Astrocyte of the hippocampus (primary cell): ENCODE measurements at regions not wholly inside any gene's neighbourhood (a gene's known extent, or its start where the extent isn't known, plus 50 kb on each side); places are given as distances from the start of the nearest gene placed in this dataset.
"Not testable (repeated sequence)": the region's sequence is repeated elsewhere in the genome, so short reads cannot be mapped to it uniquely, and the experiment has no call there.

ENCODE experiments used
- DNase-seq: peaks from one replicate; pipeline ENCODE4 v3.0.0; 2011; ENCODE audit warnings: low read depth, low spot score

DNA sequence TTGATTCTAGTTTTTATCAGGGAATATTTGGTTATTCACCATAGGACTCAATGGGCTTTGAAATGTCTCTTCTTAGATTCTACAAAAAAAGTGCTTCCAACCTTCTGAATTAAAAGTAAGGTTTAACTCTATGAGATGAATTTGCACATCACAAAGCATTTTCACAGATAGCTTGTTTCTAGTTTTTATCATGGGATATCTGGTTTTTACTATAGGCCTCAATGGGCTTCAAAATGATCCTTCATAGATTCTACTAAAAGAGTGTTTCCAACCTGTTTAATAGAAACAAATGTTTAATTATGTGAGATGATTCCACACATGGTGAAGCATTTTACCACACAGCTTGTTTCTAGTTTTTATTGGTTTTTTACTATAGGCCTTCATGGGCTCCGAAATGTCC is 560.7 kb downstream of the KCNJ18 start:
- DNase-seq: no peak

DNA sequence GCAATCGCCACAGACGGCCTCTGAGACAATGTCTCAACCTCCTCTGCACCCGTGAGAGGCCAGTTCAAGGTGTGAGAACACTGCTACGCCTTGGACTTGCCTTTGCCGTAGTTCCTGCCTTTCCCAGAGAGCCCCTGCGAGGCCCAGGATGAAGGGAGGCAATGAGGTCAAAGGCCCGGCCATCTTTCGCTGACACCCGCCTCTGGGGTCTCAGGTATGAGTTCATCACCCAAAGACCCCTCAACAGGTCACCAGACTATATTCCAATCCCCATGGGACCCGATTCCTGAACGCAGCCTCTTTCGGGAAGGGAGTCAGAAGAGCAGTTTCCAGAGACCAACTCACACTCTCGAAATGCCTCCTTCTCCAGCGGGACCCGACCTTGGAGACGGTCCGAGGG is 573.5 kb downstream of the KCNJ18 start:
- DNase-seq: no peak

DNA sequence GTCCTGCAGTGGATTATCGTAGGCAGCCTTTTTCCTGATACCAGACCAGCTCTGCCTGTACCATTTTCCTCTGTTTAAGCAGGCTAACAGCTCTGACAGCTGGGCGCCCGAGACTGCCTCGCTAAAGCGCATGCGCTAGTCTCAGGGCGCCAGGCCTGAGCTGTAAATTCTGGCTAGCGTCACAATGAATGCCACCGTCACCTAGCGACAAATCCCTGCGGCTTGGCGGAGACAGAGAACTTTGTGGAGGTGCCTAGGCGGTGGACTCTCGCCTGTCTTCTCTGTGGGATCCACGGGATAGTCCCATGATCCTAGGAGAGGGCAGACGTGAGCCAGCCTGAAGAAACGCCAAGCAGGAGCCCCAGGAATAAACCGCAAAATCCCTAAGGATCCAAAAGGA is 573.9 kb downstream of the KCNJ18 start:
- no peak for DNase-seq

DNA sequence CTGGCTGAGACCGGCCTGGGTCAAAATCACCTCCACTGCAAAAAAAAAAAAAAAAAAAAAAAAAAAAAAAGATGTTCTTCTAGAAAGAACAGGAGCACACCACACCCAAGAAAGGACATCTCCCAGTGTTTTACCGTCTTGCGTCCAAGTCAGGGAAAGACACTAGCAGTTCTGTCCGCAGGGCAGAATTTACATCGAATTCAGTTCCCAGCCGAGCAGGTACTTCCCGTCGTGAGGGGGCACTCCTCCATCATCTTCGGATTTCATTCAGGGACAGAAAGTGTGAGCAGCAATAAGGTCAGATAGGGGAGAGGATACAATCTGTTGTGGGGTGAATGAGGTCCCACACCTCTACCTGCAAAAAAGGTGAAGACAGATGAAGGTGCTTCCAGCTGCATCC is 574.7 kb downstream of the KCNJ18 start:
- DNase-seq: no peak

DNA sequence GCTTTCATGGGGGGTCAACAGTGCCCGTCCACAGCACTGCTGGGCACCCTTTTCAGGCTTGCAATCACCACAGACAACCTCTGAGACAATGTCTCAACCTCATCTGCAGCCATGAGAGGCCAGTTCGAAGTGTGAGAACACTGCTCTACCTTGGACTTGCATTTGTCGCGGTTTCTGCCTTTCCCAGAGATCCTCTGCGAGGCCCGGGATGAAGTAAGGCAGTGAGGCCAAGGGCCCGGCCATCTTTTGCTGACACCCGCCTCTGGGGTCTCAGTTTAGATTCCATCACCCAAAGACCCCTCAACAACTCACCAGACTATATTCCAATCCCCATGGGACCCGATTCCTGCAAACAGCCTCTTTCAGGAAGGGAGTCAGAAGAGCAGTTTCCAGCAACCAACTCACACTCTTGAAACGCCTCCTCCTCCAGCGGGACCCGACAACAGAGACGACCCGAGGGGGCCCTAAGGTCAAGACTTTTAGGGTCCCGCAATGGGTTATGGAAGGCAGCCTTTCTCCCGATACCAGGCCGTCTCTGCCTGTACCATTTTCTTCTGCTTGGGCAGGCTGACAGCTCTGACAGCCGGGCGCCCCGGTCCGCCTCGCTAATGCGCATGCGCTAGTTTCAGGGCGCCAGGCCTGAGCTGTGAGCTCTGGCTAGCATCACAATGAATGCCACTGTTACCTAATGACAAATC is 576.0 kb downstream of the KCNJ18 start:
- DNase-seq: no peak

DNA sequence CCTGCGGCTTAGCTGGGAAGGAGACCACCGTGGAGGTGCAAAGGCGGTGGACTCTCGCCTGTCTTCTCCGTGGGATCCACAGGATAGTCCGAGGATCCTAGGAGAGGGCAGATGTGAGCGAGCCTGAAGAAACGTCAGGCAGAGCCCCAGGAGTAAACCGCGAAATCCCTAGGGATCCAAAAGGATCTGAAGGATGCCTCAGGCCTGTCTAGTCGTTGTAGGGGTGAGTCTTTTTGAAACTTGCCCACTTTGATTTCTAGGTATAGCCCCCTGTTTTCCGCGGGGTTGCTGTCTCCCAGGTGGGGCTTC is 576.5 kb downstream of the KCNJ18 start:
- DNase-seq: no peak

DNA sequence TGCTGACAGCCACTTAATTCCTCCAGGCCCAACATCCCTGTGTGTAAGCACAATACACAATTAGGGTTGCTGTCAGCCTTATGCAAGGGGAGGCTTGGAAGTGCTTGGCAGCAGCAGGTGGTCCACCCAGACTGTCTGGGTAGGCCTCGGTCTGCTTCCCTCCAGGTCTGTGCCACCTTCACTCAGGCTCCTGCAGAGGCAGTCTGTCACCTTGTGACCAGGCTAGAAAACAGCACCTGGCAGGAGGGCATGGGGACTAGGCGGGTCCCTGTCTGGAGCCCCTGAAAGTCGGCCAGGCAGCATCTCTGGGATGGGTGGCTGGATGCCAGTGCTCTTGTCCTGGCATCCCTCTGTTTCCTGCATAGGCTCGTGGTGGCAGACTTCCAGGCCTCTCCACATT is 578.1 kb downstream of the KCNJ18 start:
- no peak for DNase-seq

DNA sequence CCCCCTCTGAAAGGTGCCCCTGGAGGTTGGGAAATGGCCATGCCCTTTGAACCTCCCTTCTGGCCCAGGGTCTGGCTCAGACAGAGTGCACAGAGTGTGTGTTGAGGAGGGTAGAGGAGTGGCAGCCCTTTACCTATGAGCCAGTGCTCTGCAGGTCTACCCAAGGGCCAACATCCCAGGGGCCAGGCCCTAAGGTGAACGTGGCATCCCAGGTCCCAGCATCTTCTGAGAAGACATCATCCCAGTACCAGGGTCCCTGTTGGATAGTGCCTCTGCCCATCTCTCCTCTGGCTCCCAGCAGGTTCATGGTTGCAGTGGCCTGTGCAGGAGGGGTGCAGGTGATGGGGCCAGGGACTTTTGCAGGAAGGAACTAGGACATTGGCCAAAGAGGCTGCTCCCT is 578.5 kb downstream of the KCNJ18 start:
- DNase-seq: not testable (repeated sequence)

DNA sequence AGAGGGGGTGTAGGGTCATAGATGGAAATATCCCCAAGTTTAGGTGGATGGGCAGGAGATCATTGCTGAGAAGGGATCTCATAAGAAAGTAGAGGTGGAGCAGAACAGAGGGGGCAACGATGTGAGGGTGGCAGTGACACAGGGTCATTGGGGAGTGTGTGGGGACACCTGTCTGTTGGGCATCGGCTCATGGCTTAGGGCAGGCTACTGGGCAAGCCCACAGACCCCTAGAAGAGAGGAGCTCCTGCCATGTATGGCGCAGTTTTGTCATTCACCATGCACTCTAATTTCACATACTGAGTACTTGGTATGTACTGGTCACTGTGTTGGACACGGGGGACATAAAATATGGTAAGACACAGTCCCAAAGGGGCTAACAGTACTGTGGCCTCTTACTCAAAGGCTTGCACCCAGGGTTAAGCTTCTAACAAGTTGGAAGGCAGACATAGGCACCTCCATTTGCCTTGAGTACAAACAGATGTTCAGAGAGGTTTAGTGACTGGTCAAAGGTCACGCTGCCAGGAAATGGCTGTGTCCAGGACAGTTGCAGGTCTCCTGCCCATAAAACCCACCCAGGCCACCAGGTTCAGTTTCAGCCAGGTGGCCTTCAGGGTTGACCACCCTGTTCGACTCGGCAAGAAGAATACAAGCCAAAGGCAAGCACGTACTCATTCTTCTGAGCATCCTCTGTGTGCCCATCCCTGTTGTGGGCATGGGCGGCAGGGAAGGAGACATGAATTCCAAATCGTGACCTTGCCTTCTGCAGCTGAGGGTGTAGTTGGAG is 580.2 kb downstream of the KCNJ18 start:
- no peak for DNase-seq

DNA sequence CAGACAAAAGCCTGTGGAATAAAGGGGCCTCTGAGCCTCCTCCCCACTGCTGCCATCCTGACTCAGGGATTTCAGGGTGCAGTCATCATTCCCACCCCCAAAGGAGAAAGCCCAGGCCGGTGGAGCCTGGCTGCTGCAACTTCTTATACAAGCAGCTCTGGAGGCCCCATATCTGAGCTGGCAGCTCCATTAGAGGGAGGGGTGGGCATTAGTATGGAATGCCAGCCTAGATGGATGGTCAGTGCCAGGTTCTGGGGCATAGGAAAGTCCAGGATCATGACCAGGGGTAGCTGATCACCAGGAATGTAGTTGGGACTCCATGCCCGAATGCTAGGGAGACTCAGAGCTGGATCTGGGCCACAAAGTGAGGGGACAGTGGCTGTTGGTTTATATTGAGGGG is 581.0 kb downstream of the KCNJ18 start:
- DNase-seq: no peak

DNA sequence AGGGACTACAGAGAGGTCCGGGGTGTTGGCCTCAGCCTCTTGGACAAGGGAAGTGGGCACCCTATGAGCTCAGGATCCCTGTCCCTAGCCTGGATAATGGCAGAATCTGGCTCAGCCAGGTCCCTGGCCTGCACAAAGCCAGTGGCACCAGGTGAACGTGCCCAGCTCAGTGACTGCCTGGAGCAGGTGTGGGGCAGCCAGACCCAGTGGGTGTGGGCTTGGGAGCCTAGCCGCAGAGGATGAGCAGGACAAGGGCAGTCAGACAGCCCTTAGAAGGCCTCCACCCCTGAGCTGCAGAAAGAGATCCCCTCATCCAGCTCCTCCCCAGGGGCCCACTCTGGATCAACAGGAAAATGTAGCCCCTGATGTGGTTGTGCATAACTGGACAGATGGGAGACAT is 585.3 kb downstream of the KCNJ18 start:
- no peak for DNase-seq

DNA sequence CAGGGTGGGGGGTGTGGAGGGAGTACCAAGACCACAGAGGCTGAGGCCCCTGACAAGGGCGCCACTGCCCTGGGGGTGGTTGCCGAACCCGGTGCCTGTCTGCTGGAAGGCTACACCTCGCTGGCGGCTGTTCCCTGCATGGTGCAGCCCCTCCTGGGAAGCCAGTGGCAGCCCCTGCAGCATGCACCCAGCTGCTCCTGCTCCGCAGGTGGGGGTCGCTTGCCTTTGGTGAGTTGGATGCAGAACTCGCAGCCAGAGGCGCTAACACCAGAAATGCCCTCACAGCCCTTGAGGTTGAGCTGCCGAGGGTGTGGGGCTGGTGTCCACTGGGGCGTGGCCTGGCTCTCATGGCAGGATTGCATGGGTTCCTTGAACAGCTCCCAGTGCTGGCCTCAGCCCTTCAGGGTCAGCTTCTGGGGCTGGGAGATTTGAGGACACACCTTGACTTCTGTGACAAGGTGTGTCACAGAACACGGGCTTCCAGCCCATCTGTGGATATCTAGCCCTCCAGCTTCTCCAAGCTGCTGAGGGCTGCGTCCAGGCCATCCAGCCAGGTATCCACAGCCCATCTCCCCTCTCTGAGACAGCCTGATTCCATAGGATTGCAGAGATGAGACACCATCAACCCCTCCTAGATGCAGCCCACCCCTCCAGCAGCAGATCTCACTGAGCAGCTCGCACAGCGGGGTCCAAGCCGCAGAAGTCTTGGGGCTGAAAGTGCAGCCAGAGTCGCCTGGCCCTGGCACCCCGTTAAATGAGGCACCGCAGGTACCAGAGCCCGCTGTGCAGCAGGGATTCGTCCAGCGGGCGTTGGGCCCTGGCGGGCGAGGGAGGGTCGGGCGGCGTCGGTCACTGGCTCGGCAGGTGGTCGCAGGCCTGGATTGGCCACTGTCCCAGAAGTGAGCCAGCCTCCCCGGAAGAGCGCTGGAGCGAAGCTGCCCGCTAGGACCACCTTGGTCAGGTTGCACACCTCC is 586.3 kb downstream of the KCNJ18 start:
- DNase-seq: no peak

DNA sequence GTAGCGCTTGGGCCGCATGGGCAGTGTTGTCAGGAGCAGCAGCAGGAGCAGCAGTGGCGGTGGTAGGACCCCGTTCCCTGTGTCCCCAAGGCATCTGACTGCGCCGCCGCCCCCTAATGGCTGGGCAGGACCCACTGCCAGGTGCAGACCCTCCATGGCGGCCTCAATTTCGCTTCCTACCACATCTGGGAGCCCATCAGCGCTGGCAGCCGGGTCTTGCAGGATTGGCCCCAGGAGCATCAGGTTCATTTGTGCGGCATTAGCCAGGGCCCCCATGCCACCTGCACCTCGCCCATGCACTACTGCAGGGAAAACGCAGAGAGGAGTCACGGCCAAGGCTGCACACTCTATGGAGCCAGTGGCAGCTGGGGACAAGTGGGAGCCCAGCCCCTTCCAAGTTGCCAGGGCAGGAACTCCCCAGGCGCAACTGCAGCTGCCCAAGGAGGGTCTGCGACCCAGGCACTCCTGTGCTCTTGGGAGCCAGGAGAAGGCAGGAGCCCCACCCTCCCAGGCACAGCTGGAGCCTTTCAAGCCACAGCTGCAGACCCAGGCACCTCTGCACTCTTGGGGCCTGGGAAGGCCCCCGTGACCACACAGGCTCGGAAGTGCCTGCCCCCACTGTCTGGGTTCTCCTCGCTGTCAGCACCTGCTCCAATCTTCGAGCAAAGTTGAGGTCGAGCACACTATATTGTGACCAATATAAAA is 594.2 kb downstream of the KCNJ18 start:
- no peak for DNase-seq

DNA sequence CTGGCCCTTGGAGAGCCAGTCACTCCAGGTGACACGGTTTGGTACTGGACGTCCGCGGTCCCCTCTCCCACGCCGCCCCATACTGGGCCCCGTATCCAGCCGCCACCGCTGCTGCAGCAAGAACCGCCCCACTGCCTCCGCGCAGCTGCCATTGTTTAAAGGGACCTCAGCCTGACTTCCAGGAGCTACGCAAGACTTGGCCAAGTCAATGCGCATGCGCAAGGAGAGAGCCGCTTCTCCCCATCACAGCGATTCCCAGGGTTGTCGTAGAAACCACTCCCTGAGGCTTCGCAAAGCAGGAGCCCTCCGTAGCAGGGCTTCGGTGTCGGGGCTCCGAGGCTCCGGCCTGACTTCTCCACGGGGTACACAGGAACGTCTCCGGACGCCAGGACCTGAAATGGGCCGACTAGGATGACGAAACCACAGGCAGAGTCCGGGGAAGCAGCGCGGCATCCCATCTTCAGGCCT is 606.2 kb downstream of the KCNJ18 start:
- DNase-seq: not testable (repeated sequence)

DNA sequence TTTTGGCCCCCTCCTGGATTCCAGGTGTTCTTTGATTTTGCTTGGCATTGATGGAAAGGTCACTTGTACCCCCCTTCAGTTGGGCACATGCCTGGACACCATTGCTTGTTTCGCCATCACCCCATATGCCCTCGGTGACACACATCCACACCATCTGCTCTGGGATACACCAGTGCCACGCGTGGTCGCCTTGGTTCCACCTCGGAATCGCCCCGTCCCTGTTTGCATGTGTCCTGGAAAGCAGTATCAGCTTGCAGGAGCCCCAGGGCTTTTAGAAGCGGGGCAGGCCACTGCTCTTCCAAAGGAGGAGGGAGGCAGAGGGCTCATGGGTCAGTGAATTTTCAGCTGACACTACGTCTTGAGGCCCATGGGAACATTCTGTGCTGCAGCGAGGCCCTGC is 607.9 kb downstream of the KCNJ18 start:
- DNase-seq: no peak

DNA sequence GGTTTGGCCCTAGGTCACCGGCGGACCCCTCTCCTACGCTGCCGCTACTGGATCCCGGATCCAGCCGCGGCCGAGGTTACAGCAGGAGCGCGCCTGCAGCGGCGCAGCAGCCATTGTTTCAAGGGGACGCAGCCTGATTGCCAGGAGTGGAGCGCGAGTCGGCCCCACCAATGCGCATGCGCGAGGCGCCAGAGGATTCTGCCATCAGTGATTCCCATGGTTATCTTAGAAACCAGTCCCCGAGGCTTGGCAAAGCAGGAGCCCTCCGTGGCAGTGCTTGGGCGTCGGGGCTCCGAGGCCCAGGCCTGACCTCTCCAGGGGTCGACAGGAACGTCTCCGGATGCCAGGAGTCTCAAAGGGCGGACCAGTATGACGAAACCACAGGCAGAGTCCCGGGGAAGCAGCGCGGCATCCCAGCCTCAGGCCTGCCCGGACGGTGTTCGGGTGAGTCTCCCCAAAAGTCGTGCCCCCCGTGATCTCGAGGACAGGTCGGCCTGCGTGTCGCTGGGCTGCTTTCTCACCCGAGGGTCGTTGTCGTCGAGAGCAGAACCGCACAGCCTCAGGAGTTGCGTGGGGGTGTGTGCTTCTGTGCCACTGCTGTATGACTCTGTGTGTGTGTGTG is 608.5 kb downstream of the KCNJ18 start:
- DNase-seq: no peak

DNA sequence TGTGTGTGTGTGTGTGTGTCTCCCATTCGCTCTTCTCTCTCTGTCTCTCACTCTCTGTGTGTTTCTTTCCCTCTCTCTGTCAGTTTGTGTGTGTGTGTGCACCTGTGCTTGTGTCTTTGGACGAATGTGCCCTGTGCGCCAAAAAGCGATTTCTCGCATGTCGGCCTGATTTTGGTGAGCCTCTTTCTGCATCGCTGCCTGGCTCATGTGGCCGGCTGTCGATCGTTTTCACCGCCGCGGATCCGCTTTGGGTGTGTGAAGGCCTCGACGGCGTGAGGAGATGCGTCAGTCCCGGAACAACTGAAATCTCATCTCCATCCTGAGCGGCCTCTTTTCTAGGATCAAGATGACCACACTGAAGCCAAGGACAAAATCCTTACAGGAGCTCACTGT is 609.0 kb downstream of the KCNJ18 start:
- DNase-seq: no peak

DNA sequence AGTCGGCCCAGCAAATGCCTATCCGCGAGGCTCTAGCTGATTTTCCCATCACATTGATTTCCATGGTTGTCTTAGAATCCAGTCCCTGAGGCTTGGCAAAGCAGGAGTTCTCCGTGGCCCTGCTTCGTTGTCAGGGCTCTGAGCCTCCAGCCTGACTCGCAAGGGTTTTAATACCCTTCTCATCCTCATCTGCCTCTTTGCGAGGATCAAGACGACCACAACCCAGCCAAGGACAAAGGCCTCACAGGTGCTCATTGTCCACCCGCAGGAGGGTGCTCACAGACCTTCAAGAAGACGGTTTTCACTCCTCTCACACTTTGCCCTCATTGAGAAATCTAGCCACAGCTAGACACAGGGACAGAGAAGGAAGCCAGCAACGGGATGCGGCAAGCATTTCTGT is 610.8 kb downstream of the KCNJ18 start:
- DNase-seq: no peak

DNA sequence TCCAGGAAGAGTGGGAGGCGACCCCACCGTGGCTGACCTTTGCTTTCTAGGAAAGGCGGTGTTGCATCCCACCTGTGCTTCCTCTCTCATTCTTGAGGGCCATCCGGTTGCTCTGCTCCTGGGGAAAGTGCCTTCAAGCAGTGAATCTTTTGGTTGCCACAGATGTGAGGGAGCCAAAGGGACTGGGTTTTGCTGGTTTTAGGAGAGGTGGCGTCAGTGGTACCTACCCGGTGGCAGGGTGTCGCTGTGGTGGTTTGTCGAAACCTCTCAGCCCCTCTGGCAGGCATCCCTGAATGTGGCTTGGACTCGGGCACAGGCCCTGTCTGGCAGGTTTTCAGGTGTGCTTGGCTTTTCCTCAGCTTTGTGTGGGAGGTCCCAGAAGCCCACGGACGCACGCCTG is 611.5 kb downstream of the KCNJ18 start:
- no peak for DNase-seq

DNA sequence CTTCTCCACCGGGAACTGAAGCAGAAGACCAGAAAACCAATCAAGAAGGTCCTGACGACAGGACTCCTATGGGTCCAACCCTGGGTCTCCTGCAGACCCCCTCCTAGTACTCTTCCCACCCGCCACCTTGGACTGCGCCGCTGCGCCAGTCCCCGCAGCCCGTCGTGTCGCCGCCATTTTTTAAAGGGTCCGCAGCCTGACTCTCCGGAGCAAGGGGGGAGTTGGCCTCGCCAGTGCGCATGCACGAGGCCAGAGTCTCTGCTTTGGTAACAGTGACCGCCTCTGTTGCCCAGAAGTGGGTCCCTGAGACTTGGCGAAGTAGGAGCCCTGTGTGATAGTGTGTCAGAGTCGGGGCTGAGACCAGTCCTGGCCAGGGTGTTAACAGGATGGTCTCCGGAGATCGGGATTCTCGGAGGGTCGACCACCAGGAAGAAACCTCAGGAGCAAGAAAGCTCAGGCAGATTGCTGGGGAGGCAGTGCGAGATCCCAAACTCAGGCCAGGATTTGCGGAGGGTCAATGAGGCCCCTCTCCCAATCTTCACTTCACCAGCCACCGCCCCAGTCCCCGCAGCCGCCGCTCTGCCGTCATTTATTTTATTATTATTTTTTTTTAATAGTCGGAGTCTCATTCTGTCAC is 612.5 kb downstream of the KCNJ18 start:
- DNase-seq: no peak
